CD14-positive monocyte (primary cell): ENCODE measurements at regions not wholly inside any gene's neighbourhood (a gene's known extent, or its start where the extent isn't known, plus 50 kb on each side); places are given as distances from the start of the nearest gene placed in this dataset.
A peak's percentile ranks its signal among the peaks of the same experiment; 100 is the strongest.
"Not testable (repeated sequence)": the region's sequence is repeated elsewhere in the genome, so short reads cannot be mapped to it uniquely, and the experiment has no call there.

Experiments used
- DNase-seq, 3 donors: peaks; one replicate each; pipeline ENCODE4 v3.0.0-alpha.2; 2011 to 2022
- H2AFZ ChIP-seq: 2 replicates; pipeline ENCODE4 v1.6.0; 2012; ENCODE audit warnings: mild to moderate bottlenecking, low read depth, low read length, inconsistent platforms; ENCODE audit not compliant: insufficient read depth, poor library complexity, severe bottlenecking
- H3K27ac ChIP-seq, 2 donors: 1 replicate in 1 of 2; 2 replicates in 1 of 2; pipeline ENCODE4 v1.5.1; 2012 to 2013; ENCODE audit warnings: low read length in 2 of 2, control low read depth in 1 of 2, inconsistent platforms in 1 of 2, low read depth in 1 of 2, mild to moderate bottlenecking in 1 of 2
- H3K27me3 ChIP-seq, 2 donors: one replicate each; pipeline versions ENCODE4 v1.6.0 to v1.6.1; 2011 to 2013; ENCODE audit warnings: low read length in 2 of 2; ENCODE audit not compliant: control insufficient read depth in 2 of 2, insufficient read depth in 2 of 2
- H3K36me3 ChIP-seq, 2 donors: replicated peaks in 1 of 2; 1 replicate in 1 of 2; 2 replicates in 1 of 2; pipeline versions ENCODE4 v1.5.1 to v1.6.1; 2012 to 2013; ENCODE audit warnings: low read length in 2 of 2, control low read depth in 1 of 2, inconsistent platforms in 1 of 2, mild to moderate bottlenecking in 1 of 2; ENCODE audit not compliant: insufficient read depth in 2 of 2, control insufficient read depth in 1 of 2
- H3K4me1 ChIP-seq, 2 donors: 1 replicate in 1 of 2; 2 replicates in 1 of 2; pipeline versions ENCODE4 v1.5.1 to v1.6.1; 2012 to 2013; ENCODE audit warnings: low read length in 2 of 2, control low read depth in 1 of 2, inconsistent platforms in 1 of 2, mild to moderate bottlenecking in 1 of 2, moderate library complexity in 1 of 2; ENCODE audit not compliant: insufficient read depth in 2 of 2, control insufficient read depth in 1 of 2
- H3K4me2 ChIP-seq: replicated peaks from 2 replicates; pipeline ENCODE3; 2012; ENCODE audit warnings: low read length, moderate library complexity, mild to moderate bottlenecking; ENCODE audit not compliant: poor library complexity, severe bottlenecking; ENCODE audit errors: extremely low read depth
- H3K4me3 ChIP-seq, 3 experiments: fragments of 200-600 bp in 1 of 3; sonication (generic) in 1 of 3; replicated peaks in 1 of 3; 1 replicate in 2 of 3; 2 replicates in 1 of 3; pipeline ENCODE4 v1.5.1; 2011 to 2013; ENCODE audit warnings: low read length in 3 of 3, mild to moderate bottlenecking in 3 of 3, control low read depth in 2 of 3, low read depth in 2 of 3, inconsistent platforms in 1 of 3, moderate library complexity in 1 of 3
- H3K79me2 ChIP-seq: 2 replicates; pipeline ENCODE4 v1.6.0; 2012; ENCODE audit warnings: mild to moderate bottlenecking, control low read depth, inconsistent platforms, low read length, moderate library complexity; ENCODE audit not compliant: insufficient read depth
- H3K9ac ChIP-seq: 2 replicates; pipeline ENCODE4 v1.6.0; 2017; ENCODE audit warnings: low read length, mild to moderate bottlenecking; ENCODE audit not compliant: insufficient read depth, poor library complexity, severe bottlenecking
- H3K9me3 ChIP-seq, 2 donors: replicated peaks in 1 of 2; 1 replicate in 1 of 2; 2 replicates in 1 of 2; pipeline versions ENCODE4 v1.5.1 to v1.6.1; 2012 to 2013; ENCODE audit warnings: low read length in 2 of 2, control low read depth in 1 of 2; ENCODE audit not compliant: control insufficient read depth in 1 of 2, insufficient read depth in 1 of 2
- H4K20me1 ChIP-seq: 2 replicates; pipeline ENCODE4 v1.6.0; 2012; ENCODE audit warnings: mild to moderate bottlenecking, low read length, control low read depth, moderate library complexity; ENCODE audit not compliant: insufficient read depth
- H3K27ac Mint-ChIP-seq, 7 donors: one replicate each; pipeline ENCODE4 v1.8.0; 2020; ENCODE audit warnings: mild to moderate bottlenecking in 7 of 7, mixed read lengths in 7 of 7, moderate library complexity in 6 of 7, inconsistent platforms in 2 of 7
- H3K27me3 Mint-ChIP-seq, 3 donors: one replicate each; pipeline ENCODE4 v1.8.0; 2021 to 2022; ENCODE audit warnings: low read depth in 3 of 3, mild to moderate bottlenecking in 3 of 3, mixed read lengths in 3 of 3, moderate library complexity in 3 of 3, inconsistent platforms in 1 of 3
- H3K36me3 Mint-ChIP-seq, 2 donors: one replicate each; pipeline ENCODE4 v1.8.0; 2020; ENCODE audit warnings: mixed read lengths in 2 of 2, inconsistent platforms in 1 of 2, mild to moderate bottlenecking in 1 of 2
- H3K4me1 Mint-ChIP-seq: one replicate; pipeline ENCODE4 v1.8.0; 2020; ENCODE audit warnings: mild to moderate bottlenecking, mixed read lengths
- H3K4me3 Mint-ChIP-seq, 2 donors: one replicate each; pipeline ENCODE4 v1.8.0; 2020; ENCODE audit warnings: mild to moderate bottlenecking in 2 of 2, mixed read lengths in 2 of 2, moderate library complexity in 1 of 2
- H3K9me3 Mint-ChIP-seq, 7 donors: one replicate each; pipeline ENCODE4 v1.8.0; 2020 to 2022; ENCODE audit warnings: mixed read lengths in 7 of 7, mild to moderate bottlenecking in 6 of 7, moderate library complexity in 6 of 7, inconsistent platforms in 2 of 7
- WGBS: methylation state at CpG from one replicate; pipeline ENCODE4 v1.1.5; 2013; ENCODE audit warnings: missing lambda C conversion rate; ENCODE audit not compliant: insufficient coverage; 5-methylcytosine and 5-hydroxymethylcytosine counted together
- intact Hi-C, 2 donors: fragments of 100-400 bp; cut with micrococcal nuclease; formaldehyde crosslinking; loops; one replicate each; pipeline versions ENCODE4 v1.15.0 to v1.15.1; 2023

- H3K27ac Mint-ChIP-seq, H3K27ac ChIP-seq, H3K79me2 ChIP-seq, H3K4me1 Mint-ChIP-seq, H3K9me3 Mint-ChIP-seq, H3K4me3 Mint-ChIP-seq, H3K36me3 Mint-ChIP-seq, DNase-seq, H3K27me3 ChIP-seq, H3K27me3 Mint-ChIP-seq, H4K20me1 ChIP-seq, H3K9ac ChIP-seq, H3K9me3 ChIP-seq, H2AFZ ChIP-seq, H3K36me3 ChIP-seq, H3K4me3 ChIP-seq, intact Hi-C loops, H3K4me2 ChIP-seq, H3K4me1 ChIP-seq: not testable (repeated sequence)
- WGBS = no CpG with 5 or more reads among the region's 6 CpGs
Measured at GRCh38 chr2:95763074-95763473, 171.3 kb downstream of the TRIM43 start.

DNA sequence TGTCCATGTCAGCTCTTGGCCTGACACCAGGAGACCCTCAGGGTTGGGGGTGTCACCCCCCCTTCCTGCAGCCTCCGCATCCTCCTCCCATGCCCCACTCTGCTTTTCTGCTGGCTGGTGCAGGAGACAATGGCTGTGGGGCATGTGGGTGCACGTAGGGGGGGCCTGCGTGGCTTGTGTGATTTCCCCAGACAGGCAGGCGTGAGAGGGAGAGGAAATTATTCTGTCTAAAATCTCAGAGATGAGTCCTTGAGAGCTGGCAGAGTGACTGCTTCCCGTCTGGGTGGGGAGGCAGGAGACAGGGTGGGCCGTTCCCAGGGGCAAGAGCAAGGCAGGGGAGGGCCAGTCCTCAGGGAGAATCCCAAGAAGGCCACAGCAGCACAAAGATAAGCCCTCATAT, 173.2 kb downstream of the TRIM43 start:
- not testable (repeated sequence) for H3K4me1 ChIP-seq, H3K4me3 Mint-ChIP-seq

DNA sequence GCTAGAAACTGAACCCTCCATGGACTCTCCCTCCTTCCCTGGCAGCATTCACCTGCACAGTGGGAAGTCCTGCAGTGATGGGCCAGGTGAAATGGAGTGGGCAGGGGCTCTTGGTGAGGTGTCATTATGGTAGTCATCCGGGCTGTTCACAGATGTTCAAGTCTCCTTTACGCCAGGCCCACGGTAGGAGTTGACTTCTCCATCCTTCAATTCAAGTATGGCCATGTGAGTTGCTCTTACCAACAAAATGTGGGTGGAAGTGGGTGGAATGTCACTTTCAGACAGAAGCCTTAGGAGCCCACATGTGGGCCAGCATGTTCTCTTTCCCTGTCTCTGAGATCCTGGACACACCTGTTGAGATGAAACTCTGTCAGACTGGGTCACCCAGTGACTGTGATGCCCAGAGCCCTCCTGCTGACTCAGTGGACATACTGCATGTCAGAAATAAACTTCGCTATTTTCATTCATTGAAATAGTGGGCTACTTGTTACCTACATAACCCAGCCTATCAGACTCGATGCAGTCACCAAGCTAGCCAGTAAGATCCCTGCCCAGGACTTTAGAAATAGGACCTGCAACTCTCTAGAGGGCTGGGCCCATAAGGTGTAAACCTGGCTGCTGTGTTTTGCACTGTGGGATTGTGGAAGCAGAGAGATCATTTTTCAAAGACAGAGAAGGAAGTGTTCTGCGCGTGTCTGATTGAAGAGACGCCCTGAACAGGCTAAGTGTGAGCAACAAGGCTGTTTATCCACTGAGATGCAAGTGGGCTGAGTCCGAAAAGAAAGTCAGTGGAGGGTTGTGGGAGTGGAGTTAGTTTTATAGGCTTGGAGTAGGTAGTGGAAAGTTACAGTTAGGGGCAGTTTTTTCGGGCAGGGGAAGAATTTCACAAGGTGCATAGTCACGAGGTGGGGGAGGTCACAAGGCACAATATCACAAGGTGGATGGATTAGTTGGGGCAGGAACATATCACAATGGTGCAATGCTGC, 174.4 kb downstream of the TRIM43 start:
- H3K4me3 Mint-ChIP-seq, H3K9me3 Mint-ChIP-seq: not testable (repeated sequence)

More for the DNA sequence above, 173.2 kb downstream of the TRIM43 start:
- DNase-seq, intact Hi-C loops, H3K27me3 ChIP-seq, H4K20me1 ChIP-seq, H3K27ac ChIP-seq, H3K9ac ChIP-seq, H3K4me1 Mint-ChIP-seq, H3K36me3 ChIP-seq, H3K79me2 ChIP-seq, H3K4me3 ChIP-seq, H3K27me3 Mint-ChIP-seq, H3K9me3 Mint-ChIP-seq, H3K27ac Mint-ChIP-seq, H3K36me3 Mint-ChIP-seq, H3K4me2 ChIP-seq, H2AFZ ChIP-seq, H3K9me3 ChIP-seq: not testable (repeated sequence)
- WGBS = no CpG with 5 or more reads among the region's 6 CpGs

DNA sequence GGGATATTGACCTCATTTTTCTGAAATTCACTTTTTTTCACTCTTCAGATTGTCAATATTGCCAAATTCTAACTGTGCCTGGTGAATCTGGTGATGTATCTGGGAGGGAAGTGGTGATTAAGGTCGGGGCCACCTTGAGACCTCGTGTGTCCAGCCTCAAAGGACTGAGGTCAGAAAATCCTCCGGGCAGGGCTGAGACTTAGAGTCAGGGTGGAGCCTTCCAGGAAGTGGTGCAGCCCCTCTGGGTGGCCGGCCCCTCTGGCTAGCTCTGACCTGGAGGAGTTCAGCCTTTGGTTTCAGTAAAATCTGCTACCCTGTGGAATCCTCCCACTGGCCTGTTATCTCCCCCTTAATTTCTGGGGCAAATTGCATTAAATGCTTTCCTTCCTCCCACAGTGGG, 175.7 kb downstream of the TRIM43 start:
- H3K4me3 Mint-ChIP-seq, H3K79me2 ChIP-seq, H3K9me3 ChIP-seq, H4K20me1 ChIP-seq, H3K4me2 ChIP-seq, H3K27me3 Mint-ChIP-seq, DNase-seq, H3K4me1 ChIP-seq, H2AFZ ChIP-seq, H3K27me3 ChIP-seq, H3K36me3 ChIP-seq, intact Hi-C loops, H3K36me3 Mint-ChIP-seq, H3K9ac ChIP-seq, H3K27ac Mint-ChIP-seq, H3K27ac ChIP-seq, H3K4me1 Mint-ChIP-seq, H3K4me3 ChIP-seq, H3K9me3 Mint-ChIP-seq: not testable (repeated sequence)
- 93% methylated on average over 3 of the region's 4 CpGs for WGBS

More for the DNA sequence above, 174.4 kb downstream of the TRIM43 start:
- intact Hi-C loops, H4K20me1 ChIP-seq, DNase-seq, H3K4me1 ChIP-seq, H3K27ac ChIP-seq, H3K4me2 ChIP-seq, H2AFZ ChIP-seq, H3K79me2 ChIP-seq, H3K27me3 Mint-ChIP-seq, H3K4me1 Mint-ChIP-seq, H3K36me3 ChIP-seq, H3K27me3 ChIP-seq, H3K9me3 ChIP-seq, H3K9ac ChIP-seq, H3K36me3 Mint-ChIP-seq, H3K4me3 ChIP-seq: not testable (repeated sequence)
- peak overlapping the region in 1 of 7 donors; percentile 21 for H3K27ac Mint-ChIP-seq
- WGBS = 77% methylated on average over 4 of the region's 11 CpGs
